HG03064 (cell line): ENCODE measurements at regions not wholly inside any gene's neighbourhood (a gene's known extent, or its start where the extent isn't known, plus 50 kb on each side); places are given as distances from the start of the nearest gene placed in this dataset.

ENCODE experiments used
- ATAC-seq: cut with Tn5 transposase; IDR thresholded peaks from one replicate; pipeline ENCODE4 v1.9.1; 2021; ENCODE audit warnings: low read depth; ENCODE audit not compliant: unreplicated experiment

DNA sequence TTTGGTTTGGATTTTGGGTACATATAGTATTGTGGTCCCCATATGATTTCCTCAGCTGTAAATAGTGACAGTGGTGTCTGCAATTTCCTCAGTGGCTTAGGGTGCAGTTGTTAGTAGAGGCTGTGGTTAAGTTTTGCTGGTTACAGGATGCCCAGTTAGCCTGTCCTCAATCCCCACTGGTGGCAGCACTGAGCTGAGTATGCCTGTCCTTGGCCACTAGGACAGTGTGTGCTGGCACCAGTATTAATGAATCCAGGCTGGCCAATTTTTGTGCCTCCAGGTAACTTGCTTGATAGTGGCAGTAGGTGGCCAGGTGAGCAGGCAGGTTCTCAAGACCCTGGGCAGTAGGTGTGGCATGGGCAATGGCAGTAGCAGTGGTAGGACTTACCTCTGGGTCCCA, 973.1 kb downstream of the TMEM182 start:
- no peak for ATAC-seq

DNA sequence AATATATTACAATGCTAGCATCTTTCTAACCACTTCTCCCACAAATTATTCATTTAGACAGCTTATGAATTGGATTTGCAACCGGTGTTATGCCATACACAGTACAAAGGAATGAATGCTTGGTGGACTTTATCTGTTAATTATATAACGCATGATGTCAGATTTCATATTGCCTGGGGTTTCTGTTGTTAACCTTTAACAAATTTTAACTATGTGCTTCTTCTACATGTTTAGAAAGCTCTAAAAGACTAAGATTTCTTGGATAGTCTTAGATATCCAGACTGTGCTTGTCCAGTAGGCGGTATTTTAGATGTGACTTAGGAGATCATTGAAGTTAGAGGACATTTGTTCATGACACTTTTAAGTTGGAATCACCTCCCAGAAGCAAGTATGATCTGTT, 976.3 kb downstream of the TMEM182 start:
- no peak for ATAC-seq

DNA sequence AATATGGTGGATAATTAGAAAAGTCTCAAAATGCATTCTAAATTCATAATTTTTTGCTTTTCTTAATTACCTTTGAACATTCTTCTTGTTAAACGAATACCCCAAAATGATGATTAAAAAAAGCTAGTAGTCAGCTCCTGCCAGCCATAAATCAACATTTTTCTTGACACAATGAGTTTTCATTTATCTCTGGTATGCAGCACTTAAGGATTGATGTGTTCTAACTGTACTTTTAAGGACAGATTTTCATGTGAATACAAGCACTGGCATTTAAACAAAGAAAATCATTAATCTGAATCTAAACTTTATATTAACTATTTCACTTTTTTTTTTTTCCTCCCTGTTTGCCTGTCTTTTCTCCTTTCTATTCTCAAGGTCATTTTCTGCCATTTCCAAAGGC, 976.8 kb downstream of the TMEM182 start:
- ATAC-seq = no peak

DNA sequence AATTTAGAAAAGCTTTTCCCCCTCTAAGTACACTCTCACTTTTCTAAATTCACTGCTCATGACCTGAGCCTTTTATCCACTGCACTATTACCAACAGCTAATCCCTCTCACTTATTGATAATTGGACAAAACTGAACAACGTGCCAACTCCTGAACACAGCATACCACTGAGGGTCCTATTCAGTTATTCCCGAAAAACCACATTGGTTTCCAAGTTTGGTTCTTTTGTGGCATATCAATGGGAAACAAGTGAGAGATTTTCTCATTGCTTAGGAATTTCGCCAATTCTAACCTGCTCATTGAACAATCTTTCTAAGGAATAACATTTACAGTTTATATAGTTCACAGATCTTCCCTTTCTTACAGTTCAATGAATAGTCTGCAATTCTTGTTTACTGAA, 977.4 kb downstream of the TMEM182 start:
- ATAC-seq = no peak

DNA sequence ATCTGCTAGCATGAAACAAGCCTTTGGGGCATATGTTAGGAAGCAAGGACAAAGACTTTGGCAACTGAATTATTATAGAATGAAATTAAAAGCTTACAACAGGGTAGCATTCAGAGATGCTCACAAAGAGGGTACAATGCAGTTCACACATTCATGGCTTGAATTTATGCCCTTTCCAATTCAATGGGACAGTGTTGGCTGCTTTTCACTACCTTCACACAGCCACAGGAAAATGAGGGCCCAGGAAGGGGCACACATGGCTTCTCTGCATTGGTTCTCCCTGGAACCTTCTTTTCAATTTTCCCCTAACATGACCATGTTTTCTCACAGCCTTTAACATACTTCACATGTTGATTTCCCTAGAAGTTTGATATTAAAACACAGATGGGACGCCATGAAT, 978.1 kb downstream of the TMEM182 start:
- ATAC-seq = no peak

DNA sequence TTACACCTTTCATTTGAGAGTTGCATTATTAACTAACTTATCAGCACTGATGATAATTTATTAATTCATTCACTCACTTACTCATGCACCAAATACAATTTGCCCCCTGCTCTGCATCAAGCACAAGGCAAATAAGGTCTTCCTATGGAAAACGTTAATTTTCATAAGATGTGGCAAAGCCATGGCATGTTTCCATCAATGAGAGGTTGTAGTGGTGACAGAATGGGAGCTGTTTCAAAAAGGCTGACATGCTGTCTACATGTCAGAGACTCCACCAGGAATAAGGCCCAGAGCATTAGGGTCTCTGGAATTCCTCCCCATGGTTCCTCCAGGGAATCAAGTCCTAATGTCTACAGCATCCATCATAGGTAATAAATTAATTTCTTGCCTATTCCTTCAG, 978.8 kb downstream of the TMEM182 start:
- no peak for ATAC-seq

DNA sequence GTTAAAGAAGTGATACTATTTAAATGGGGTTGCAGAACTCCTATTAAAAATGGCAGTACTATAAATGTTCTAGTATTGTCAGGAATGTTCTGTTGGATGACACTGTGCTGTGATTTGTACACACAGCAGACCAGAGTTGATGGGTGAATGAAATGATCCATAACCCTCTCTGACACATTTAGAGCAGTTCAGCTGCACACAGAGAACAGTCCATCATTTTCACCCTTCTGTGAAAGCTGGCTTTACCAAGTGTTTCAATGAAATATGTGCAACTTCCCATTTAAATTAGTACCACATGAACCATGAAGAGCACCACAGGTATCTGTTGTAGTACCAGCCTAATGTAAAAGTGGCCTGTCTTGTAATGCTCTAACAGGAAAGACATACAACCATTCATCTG, 981.4 kb downstream of the TMEM182 start:
- no peak for ATAC-seq

DNA sequence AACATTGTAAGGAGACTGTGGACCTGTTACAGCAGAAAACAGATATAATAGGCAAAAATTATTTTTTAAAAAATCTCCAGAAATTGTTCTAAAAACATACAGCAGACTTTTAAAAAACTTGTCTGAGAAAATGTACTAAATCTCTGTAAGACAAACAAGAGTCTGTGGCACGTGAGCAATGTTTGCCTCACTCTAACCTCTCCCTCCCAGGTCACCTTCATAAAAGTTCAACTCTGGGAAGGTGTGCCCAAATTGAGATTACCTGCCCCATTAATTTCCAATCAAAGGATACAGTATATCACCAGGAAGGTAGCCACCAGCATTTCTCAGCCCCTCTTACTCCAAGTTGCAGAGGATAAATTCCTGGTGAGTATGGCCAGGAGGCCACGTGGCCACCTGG, 992.7 kb downstream of the TMEM182 start:
- no peak for ATAC-seq

DNA sequence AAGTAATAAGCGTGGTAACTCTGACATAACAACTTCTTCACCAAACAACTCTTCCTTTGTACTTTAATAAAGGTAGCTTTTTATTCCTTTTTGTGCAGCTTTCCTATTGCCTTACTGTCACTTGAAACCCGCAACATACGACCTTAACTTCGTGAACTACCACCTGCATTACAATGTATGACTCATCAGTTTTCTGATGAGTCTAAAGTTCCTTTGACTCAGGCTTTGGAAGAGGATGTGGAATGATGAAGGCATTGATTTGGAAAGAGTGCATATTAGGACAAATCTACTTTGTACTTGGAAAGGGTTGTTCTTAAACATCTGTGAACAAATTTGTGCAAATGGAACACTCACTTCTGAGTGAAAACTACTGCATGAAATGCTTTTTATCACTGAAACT, 1012.1 kb downstream of the TMEM182 start:
- no peak for ATAC-seq

DNA sequence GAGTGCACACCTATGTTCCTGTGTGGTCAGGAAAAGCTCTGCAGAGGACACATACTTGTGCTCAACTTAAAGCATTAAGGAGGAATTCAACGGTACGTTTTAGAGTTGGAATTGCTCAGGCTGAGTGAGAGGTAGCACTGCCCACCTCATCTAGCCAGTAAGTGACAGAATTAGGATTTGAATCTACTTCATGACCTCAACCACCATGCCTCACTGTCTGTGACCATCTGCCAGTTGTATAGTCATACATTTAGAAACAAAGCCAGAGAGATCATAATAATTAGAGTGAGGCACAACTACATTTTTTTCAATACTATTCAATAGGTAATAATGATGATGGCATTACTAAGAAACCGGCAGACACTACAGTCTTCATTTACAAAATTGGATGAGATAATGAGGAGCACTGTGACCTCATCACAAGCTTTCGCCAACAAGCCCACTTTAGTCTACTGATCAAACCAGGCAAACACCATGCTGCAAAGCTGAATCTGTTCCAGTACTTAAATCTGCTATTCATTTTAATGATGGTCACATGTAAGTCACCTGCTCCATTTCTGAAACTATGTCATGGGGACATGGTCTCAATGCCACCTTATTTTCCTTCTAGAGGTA, 1018.4 kb downstream of the TMEM182 start:
- ATAC-seq = no peak

DNA sequence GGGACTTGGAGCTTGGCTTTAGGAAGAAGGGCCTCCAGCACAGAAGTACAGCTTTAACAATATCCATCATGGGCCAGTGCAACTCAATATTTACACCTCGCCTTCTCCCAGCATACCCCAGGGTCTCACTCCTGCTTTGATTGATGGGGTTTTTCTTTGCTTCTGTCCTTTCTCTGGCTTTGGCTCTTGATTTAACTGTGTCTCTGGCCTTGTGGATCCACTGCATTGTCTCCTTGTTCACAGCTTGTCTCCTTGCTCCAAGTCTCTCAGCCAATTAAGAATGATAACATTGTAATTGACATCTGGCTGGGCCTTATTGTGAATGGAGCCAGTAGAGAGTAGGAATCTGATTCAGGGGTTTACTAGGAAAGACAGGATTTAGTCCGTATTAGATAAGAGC, 1019.5 kb downstream of the TMEM182 start:
- ATAC-seq = no peak

DNA sequence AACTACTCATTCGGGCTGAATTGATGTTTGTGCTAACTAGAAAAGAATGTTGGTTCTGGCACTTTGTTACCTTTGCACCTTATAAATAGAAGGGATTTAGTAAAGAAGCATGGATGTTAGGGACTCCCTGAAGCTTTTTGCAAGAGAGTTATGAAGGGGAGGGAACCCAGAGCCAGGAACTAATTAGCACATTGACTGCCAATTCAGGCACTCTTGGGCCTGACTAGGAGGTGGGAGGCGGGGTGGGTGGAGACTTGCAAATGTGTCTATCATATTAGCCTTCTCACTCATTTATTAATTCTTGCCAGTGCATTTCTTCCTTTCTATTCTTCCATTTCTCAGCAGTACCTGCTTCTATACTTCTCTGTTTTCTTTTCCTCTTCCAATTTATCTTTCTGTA, 1022.4 kb downstream of the TMEM182 start:
- ATAC-seq = no peak

DNA sequence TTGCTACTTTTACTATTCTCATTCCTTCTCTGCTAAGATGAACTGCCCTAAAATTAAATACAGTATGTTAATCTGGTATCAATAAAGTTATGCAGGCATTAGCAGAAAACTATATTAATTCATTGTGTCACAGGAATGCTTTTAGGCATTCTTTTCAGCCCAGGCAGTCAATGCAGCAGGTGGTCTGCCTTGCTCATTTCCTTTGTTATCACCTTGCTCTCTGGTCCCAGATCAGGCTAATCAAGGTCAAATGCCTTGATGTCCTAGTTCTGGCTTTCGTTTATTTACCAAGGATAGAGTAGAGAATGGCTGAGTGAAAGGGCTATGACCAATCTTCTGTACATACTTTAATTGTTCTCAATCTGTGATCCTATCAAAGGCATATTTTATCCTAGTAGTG, 1023.6 kb downstream of the TMEM182 start:
- ATAC-seq = no peak

DNA sequence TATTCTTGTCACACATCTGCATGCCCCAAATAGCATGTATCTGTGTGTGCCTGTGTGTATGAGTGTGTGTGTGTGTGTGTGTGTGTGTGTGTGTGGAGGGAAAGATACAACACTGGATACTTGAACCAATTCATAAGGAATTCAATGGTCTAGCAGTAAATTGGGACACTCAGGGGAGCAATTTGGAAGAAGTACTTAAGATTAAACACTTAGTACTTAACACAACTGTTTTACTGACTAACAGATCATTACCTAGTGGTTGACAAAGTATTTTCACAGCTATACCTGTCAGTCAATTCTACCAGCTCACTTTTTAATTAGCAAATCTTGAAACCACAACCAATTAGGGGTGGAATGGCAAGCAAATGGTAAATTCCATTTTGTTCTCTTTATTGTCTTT, 1024.1 kb downstream of the TMEM182 start:
- no peak for ATAC-seq

DNA sequence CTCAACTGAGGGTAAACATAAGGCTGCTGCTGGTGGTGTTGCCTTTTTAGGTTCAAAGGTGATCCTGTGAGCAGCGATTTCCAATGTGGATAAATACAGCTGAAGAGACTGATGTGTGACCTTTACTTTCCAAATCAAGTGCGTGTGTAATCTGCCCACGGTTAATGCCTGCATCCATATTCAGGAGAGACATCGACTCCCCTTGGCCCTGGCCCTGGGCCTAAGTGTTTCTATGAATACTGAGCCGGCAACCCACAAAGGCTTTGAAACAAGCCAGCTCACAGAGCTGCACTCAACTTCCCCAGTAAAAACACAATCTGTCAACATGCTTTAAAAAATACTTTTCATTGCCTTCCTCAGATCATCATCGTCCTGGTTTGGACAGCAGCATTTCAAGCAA, 1026.6 kb downstream of the TMEM182 start:
- ATAC-seq = no peak

DNA sequence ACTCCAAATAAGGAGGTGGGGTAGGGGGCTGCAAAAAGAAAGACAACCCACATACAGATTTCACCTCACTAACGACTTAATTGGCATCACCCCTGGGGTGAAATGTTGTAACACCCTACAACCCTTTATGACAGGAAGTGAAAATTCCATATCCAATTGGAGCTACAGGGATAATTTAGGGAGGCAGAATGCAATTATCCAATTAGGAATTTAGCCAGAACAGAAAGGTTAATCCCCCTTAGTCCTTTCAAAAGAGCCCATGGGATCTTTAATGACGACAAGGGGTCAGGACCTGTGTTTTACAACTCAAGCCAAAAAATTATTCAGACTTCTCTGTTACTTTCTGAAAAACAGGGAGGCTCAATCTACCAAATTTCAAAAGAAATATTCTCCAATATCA, 1027.1 kb downstream of the TMEM182 start:
- no peak for ATAC-seq

DNA sequence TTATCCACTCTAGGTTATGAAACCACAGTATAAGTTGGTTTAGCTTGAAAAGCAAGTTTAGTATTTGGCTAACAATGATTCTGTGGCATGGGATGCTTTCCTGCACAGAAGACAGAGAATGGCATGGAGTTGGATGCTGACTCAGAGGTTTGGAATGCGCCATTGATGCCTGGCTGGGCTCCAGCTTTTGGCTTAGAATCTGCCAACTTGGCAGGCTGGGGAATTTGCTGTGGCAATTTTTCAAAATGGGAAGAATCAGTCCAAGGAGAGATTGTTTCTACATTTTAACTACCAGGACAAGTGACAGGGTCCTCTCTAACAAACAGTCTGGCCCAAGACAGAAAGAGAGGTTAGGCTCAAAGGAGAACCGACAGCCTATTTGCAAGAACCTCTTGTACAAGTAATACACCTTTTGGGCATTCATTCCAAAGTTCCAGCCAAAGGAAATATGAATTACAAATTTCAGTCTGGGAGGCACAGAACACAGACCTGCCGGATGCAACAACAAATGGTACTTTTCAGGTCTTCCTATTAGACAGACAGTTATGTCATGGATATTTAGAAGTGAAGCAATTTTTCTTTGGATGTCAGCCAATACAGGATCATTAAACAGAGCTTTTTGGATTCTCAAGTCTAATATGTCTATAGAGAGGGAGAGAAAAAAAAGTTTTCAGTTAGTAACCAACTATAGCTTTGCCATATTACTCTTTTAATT, 1027.7 kb downstream of the TMEM182 start:
- ATAC-seq = no peak

DNA sequence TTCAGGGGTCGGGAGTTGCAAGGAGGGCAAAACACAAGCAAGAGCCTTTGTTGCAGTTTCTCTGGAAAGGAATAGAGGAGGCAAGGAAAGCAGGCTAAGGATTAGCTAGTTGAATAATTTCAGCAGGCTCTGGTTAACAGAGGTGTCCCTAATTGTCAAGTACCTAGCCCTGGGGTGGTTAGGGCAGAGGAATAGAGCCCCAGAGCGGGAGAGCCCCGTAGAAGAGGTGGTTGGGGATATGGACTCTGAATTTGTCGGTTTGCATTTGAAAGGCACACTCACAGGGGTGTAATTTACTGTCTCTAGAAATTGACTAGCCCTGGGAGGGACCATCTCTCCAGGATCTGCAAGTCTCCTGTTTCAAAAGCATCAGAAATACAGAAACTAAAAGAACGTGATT, 1030.2 kb downstream of the TMEM182 start:
- ATAC-seq = no peak

DNA sequence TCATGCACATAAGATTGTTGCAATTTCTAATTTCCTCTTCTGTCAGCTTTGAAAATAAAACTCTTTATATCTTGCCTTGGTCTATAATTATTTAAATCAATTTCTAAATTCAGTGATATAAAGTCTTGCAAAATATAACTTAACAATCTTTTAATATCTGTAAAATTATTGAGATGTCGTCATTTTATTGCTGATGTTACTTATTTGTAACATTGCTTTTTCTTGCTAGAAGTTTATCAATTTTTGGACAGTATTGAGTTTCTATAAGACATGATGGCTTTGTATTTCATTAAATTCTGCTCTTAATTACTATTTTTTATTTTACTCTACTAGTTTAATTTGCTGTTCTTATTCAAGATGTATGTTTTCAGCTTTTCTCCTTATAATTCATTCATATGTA, 1036.5 kb downstream of the TMEM182 start:
- ATAC-seq = no peak

DNA sequence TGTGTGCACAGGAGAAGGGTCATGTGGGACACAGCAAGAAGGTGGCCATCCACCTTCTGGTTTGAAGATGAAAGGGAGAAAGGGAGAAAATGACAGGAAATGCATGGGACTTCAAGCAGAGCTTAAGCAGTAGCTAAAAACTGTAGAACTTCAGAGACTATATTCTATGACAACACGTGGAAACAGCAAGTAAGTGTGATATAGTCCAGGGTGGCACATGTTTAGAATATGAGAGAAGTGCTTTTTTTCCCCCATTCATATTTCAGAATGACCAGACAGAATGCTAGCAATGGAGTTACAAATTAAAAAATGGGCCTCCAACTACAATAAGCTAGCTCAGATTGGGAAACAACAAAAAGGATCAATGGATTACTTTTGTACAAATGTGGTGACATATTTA, 1042.2 kb downstream of the TMEM182 start:
- ATAC-seq = no peak

DNA sequence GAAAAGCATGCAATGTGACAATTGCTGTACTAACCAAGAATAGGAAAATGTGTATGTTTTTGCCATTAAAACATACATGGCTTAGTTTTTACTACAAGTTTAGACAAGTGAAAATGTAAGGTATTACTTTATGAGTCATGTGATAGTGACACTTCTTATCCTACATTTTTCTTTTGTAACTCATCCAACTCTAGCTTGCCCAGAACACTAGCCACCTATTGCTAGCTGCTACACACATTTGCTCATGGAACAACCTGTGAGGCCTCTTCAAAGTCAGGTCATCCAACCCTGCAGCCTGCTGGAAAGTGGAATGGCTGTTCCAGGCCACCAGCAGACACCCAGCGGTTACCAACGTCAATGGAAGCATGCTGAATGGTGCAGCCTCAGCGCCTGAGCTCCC, 1043.9 kb downstream of the TMEM182 start:
- ATAC-seq = no peak

DNA sequence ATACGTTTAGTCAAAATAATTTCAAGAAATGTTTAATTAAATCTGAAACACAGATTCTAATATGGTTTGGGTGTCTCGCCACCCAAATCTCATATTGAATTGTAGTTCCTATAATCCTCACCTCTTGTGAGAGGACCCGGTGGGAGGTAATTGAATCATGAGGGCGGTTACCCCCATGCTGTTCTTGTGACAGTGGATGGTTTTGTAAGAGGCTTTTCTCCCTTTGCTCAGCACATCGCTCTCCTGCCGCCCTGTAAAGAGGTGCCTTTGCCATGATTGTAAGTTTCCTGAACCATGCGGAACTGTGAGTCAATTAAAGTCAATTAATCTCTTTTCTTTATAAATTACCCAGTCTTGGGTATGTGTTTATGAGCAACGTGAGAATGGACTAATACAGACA, 1045.1 kb upstream of the POU3F3 start:
- ATAC-seq = no peak

DNA sequence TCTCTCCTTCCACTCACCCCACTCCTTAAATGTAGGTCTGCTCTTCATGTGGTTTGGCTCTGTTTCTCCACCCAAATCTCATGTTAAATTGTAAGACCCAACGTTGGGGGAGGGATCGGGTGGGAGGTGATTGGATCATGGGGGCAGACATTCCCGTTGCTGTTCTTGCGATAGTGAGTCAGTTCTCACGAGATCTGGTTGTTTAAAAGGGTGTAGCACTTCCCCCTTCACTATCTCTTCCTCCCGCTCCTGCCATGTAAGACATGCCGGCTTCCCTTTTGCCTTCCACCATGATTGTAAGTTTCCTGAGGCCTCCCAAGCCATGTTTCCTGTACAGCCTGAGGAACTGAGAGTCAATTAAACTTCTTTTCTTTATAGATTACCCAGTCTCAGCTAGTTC, 1044.5 kb upstream of the POU3F3 start:
- ATAC-seq = no peak
